ENCODE measurements at regions not wholly inside any gene's neighbourhood (a gene's known extent, or its start where the extent isn't known, plus 50 kb on each side); places are given as distances from the start of the nearest gene placed in this dataset.
"Not testable (repeated sequence)": the region's sequence is repeated elsewhere in the genome, so short reads cannot be mapped to it uniquely, and the experiment has no call there.

- DNase-seq (ENCODE audit: low spot score), result no peak
These were observed 86.5 kb upstream of the B3GAT1 start for GRCh38 chr11:134498326-134499139.

DNA sequence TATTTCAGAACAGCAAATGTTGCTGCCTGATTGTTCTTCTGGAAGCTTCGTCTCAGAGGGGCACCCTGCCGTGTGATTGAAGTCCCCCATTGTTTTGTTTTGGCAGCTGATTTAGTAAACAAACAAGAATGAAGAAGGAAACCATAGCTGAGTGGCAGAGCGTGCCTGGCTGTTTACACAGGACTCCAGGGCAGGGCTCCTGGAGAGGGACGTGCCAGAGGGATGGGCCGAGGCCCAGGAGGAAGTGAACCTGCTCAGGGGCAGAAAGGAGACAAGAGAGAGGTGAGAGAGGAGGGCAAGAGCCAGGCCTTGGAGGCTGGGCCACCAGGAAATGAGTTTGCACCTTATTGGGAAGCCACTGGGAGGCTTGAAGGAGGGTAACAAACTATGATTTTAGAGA, 85.5 kb upstream of the B3GAT1 start:
- no peak for DNase-seq (ENCODE audit: low spot score)

- not testable (repeated sequence) for DNase-seq (ENCODE audit: low spot score)
These were observed 84.0 kb upstream of the B3GAT1 start for GRCh38 chr11:134496058-134496457.

DNA sequence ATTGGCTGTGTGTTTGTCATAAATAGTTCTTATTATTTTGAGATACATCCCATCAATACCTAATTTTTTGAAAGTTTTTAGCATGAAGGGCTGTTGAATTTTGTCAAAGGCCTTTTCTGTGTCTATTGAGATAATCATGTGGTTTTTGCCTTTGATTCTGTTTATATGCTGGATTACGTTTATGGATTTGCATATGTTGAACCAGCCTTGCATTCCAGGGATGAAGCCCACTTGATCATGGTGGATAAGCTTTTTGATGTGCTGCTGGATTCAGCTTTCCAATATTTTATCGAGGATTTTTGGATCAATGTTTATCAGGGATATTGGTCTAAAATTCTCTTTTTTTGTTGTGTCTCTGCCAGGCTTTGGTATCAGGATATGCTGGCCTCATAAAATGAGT, 82.4 kb upstream of the B3GAT1 start:
- not testable (repeated sequence) for DNase-seq (ENCODE audit: low spot score)

- not testable (repeated sequence) for DNase-seq (ENCODE audit: low spot score)
These were observed 80.4 kb upstream of the B3GAT1 start for GRCh38 chr11:134492411-134492810.

- no peak for DNase-seq (ENCODE audit: low spot score)
These were observed 77.7 kb upstream of the B3GAT1 start for GRCh38 chr11:134489728-134490127.

- no peak for DNase-seq (ENCODE audit: low spot score)
These were observed 76.9 kb upstream of the B3GAT1 start for GRCh38 chr11:134488913-134489312.

DNA sequence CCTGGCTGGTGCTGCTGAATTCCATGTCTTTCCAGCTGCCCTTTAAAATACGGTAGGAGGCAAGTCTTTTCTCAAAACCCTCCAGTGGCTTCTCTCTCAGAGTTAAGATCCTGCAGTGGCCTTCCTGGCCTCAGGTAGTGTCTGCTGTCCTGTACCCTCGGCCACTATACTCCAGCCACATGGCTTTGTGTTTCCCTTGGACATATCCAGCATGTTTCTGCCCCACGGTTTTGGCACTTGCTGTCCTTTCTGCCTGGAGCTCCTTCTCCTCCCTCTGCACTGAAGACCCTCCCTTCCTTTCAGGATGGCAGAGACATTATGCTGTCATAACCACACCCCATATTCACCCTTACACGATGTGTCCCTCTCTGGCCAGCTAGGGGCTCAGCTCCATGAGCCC, 76.5 kb upstream of the B3GAT1 start:
- no peak for DNase-seq (ENCODE audit: low spot score)

- no peak for DNase-seq (ENCODE audit: low spot score)
These were observed 75.7 kb upstream of the B3GAT1 start for GRCh38 chr11:134487696-134488095.

DNA sequence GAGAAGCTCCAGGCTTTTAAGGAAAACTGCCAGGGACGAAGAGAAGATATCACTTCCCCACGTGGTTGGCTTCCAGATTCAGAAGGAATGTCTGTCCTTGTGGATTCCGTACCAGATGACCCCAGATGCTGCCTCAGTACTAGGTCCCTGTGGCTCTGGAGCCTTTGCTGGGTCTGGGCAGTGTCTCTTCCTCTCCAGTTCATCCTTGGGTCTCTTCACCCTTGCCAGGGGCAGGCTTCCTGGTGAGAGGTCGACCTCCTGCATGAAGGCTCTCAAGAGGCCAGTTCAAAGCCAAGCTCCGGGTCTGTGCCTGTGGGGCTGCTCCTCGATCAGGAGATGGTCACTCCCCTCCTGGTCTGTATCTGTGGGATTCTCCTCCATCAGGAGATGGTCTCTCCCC, 74.7 kb upstream of the B3GAT1 start:
- DNase-seq (ENCODE audit: low spot score), result no peak

GRCh38 chr11:134486106-134486505, 74.1 kb upstream of the B3GAT1 start:
- no peak for DNase-seq (ENCODE audit: low spot score)

DNA sequence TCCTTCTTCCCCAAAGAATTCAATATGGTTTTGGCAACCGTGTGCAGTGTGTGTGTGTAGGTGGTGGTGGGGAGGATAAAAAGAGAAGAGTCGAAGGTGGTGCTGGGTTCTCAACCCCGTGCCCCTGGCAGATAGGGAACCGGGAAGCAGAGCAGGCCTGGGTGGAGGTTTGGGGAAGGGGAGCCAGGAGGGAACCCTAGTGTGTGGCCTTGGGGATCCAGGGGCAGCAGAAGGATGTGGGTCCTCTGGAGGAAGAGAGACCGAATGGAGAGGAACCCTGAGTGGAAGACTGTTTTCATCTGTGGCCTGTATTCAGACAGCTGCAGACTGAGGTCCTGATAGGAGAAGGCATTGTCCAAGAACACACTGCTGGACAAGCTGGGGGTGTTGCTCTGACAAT, 73.3 kb upstream of the B3GAT1 start:
- no peak for DNase-seq (ENCODE audit: low spot score)

GRCh38 chr11:134483857-134484256, 71.8 kb upstream of the B3GAT1 start:
- DNase-seq (ENCODE audit: low spot score), result no peak

- DNase-seq (ENCODE audit: low spot score), result no peak
These were observed 71.2 kb upstream of the B3GAT1 start for GRCh38 chr11:134483291-134483690.

DNA sequence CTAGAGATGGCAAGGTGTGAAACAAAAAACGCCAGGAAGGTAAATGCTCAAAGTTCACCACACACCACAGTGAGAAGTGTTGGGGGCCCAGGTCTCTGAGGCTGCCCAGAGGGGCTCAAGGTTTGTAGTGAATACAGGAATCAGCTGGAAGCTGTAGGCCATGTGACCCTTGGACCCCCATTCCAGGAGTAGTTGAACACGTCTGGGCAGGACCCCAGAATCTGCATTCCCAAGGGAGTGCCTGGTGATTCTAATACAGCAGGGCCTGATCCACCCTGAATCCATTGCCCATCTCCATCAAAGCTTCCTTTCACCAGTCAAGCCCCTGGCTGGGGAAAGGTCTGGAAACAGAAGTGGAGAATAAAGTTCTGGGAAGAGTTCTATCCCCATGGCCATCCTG, 70.8 kb upstream of the B3GAT1 start:
- DNase-seq (ENCODE audit: low spot score), result no peak

DNA sequence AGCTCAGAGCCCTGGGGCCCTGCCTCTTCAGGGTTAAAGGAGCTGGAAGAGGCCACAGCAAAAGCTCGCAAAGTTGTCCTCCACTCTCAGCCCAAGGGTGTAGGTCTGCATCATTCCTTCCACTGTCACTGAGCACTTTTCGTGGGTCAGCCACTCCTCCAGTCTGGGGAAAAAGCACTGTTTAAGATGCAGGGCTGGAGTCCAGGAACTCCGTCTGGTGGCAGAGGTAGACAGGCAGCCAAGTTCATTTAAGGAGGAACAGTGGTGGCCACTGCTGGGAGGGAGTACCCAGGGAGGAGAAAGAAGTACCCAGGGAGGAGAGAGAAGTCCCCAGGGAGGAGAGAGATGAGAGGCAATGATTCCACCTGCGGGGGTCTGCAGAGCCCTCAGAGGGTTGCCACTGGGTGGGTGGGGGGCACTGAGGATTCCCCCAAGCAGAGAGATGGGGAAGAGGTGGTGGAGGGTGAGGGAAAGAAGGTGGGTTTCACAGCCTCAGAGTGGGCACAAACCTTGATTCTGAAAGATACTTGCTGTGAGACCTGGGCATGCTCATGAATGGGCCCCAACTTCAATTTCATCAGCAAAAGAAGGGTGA, 70.0 kb upstream of the B3GAT1 start:
- no peak for DNase-seq (ENCODE audit: low spot score)

DNA sequence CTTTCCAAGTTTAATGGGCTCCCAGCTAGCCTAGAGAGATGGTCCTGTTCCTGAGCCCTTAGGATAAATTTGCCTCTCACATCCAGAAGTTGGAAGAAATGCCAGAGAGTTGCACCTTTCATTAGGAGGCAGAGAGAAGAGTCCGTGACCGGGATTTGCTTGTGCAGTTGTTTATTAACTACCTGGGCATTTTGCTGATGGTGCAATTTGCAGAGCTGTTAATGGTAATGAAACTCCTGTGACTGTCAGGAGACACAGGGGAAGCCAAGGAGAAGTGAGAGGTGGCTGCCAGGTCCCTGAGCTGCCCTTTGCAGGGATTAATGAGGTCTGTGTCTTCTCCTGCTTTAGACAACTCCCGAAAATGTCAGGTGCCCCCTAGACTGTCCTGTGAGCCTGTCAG, 69.1 kb upstream of the B3GAT1 start:
- DNase-seq (ENCODE audit: low spot score), result no peak

DNA sequence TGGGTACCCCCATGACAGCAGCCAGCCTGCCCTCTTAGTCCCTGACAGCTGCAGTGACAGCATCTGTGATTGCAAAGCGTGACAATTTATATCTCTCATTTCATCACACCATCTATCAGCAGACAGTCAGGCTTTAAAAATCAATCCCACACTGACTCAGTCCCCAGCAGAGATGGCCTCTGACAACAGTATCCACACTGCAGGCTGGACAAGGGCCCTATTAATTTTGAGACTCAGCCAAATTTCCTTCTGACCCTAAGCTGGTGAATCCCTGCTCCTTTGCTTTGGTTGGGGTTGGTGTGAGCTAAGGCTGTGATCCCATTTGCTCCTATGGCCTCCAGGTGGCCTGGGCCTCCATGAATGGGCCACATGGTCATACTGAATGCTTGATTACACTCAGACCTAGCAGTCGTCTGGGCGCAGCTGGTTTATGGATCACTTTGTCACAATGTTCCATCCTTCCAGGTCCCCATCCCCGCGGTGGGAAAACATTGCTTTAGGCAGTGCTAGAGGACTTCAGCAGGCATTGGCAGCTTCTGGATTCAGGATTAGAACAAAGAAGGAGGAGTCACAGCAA, 68.2 kb upstream of the B3GAT1 start:
- DNase-seq (ENCODE audit: low spot score), result no peak

- DNase-seq (ENCODE audit: low spot score), result no peak
These were observed 67.4 kb upstream of the B3GAT1 start for GRCh38 chr11:134479206-134480135.

GRCh38 chr11:134478611-134479010, 66.6 kb upstream of the B3GAT1 start:
- DNase-seq (ENCODE audit: low spot score), result no peak

- DNase-seq (ENCODE audit: low spot score), result no peak
These were observed 66.1 kb upstream of the B3GAT1 start for GRCh38 chr11:134478176-134478575.

GRCh38 chr11:134477486-134477885, 65.4 kb upstream of the B3GAT1 start:
- no peak for DNase-seq (ENCODE audit: low spot score)
